DND-41 (cell line): ENCODE measurements at regions not wholly inside any gene's neighbourhood (a gene's known extent, or its start where the extent isn't known, plus 50 kb on each side); places are given as distances from the start of the nearest gene placed in this dataset.

Source experiments
- CTCF ChIP-seq: IDR thresholded peaks from 2 replicates; pipeline ENCODE4 v1.5.1; 2012; ENCODE audit warnings: borderline replicate concordance, low read length, moderate library complexity, mild to moderate bottlenecking; ENCODE audit not compliant: poor library complexity, severe bottlenecking; ENCODE audit errors: extremely low read depth
- EZH2 ChIP-seq: IDR thresholded peaks from 3 replicates; pipeline ENCODE4 v1.6.1; 2012; ENCODE audit warnings: borderline replicate concordance, low read depth, mild to moderate bottlenecking, moderate library complexity, low read length, inconsistent platforms; ENCODE audit not compliant: severe bottlenecking

- TF ChIP-seq CTCF (no peak), EZH2 (no peak)
Observed at GRCh38 chr13:111005808-111006505, 91.1 kb upstream of the ANKRD10 start.
